ENCODE measurements at regions not wholly inside any gene's neighbourhood (a gene's known extent, or its start where the extent isn't known, plus 50 kb on each side); places are given as distances from the start of the nearest gene placed in this dataset.

- Mint-ChIP-seq H3K4me1 (peaks cover 24% of the 10 kb centered on the region), H3K4me3 (no peak overlapping the region), H3K36me3 (ENCODE audit: low read depth) (peaks cover 10% of the 10 kb centered on the region), H3K27ac (no peak overlapping the region), H3K9me3 (peaks cover 14% of the 10 kb centered on the region), H3K27me3 (no peaks in the 10 kb centered on the region)
- no peak for DNase-seq
- ChIA-PET POLR2A (no interaction called here), CTCF (no interaction called here)
Observed at GRCh38 chr15:85324202-85324601, 56.2 kb upstream of the AKAP13 start.

DNA sequence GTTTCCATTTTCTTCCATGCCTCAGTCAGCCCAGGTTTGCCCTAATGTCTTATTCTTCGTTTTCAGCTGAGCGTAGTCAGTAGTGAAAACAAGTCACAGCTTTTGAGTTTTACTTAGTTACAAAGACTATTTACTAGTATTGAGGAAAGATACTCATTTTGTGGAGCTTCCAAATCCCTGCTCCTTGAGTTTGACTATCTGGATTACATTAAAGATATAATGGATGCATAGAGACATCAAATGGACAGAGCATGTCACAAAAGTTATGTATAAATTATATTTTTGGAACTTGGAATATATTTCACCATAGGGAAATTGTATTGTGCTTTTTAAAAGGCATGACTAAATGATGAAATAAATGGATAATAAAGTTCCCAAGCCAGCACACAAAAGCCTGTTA lies 54.6 kb upstream of the AKAP13 start:
- Mint-ChIP-seq H3K27me3 (no peaks in the 10 kb centered on the region), H3K4me3 (no peak overlapping the region), H3K4me1 (peaks cover 33% of the 10 kb centered on the region), H3K36me3 (ENCODE audit: low read depth) (peaks cover 6% of the 10 kb centered on the region), H3K9me3 (peaks cover 9% of the 10 kb centered on the region), H3K27ac (no peak overlapping the region)
- no peak for DNase-seq
- CTCF ChIA-PET, result no interaction called here
- POLR2A ChIA-PET, result no interaction called here

GRCh38 chr15:85326291-85326690 lies 54.1 kb upstream of the AKAP13 start:
- peaks cover 9% of the 10 kb centered on the region for H3K36me3 Mint-ChIP-seq (ENCODE audit: low read depth)
- no peak for DNase-seq
- H3K27ac Mint-ChIP-seq, result no peak overlapping the region
- H3K27me3 Mint-ChIP-seq, result no peaks in the 10 kb centered on the region
- CTCF ChIA-PET, result interaction anchor here (1.0 to 2.1 kb wide), 2 partner anchors 13 to 30 kb away, joined by 4 to 7 read pairs; no protein-coding TSS in a partner anchor
- H3K4me1 Mint-ChIP-seq, result peaks cover 38% of the 10 kb centered on the region
- H3K4me3 Mint-ChIP-seq, result no peak overlapping the region
- H3K9me3 Mint-ChIP-seq, result peaks cover 8% of the 10 kb centered on the region
- POLR2A ChIA-PET, result interaction anchor here (1.4 to 6.8 kb wide), 3 partner anchors 8 to 88 kb away, joined by 3 to 132 read pairs (median 106); partner anchors contain the start of gene AKAP13

GRCh38 chr15:85327820-85328219 lies 52.6 kb upstream of the AKAP13 start:
- CTCF ChIA-PET, result interaction anchor here (0.6 to 5.4 kb wide), 9 partner anchors 11 to 502 kb away, joined by 3 to 86 read pairs (median 4); partner anchors contain the start of gene AKAP13
- Mint-ChIP-seq H3K4me3 (no peak overlapping the region), H3K9me3 (peaks cover 6% of the 10 kb centered on the region), H3K27ac (no peak overlapping the region), H3K27me3 (no peaks in the 10 kb centered on the region), H3K36me3 (ENCODE audit: low read depth) (peaks cover 5% of the 10 kb centered on the region), H3K4me1 (peaks cover 47% of the 10 kb centered on the region)
- POLR2A ChIA-PET, result interaction anchor here (1.4 to 6.8 kb wide), 5 partner anchors 10 to 254 kb away, joined by 3 to 132 read pairs (median 6); partner anchors contain the start of gene AKAP13
- DNase-seq, result no peak

GRCh38 chr15:85329561-85330422 lies 50.6 kb upstream of the AKAP13 start:
- ChIA-PET CTCF (interaction anchor here (0.9 to 5.4 kb wide), 24 partner anchors 9 to 373 kb away, joined by 3 to 86 read pairs (median 6); partner anchors contain the start of gene AKAP13), POLR2A (interaction anchor here (1.2 to 6.8 kb wide), 15 partner anchors 12 to 360 kb away, joined by 3 to 132 read pairs (median 8); partner anchors contain the start of gene AKAP13)
- H3K27me3 Mint-ChIP-seq, result no peaks in the 10 kb centered on the region
- H3K36me3 Mint-ChIP-seq (ENCODE audit: low read depth), result peaks cover 5% of the 10 kb centered on the region
- peaks cover 6% of the 10 kb centered on the region for H3K9me3 Mint-ChIP-seq
- peaks cover 47% of the 10 kb centered on the region for H3K4me1 Mint-ChIP-seq
- peak; percentile 53 for DNase-seq
- H3K27ac Mint-ChIP-seq, result peak overlapping the region; percentile 98
- peak overlapping the region; percentile 88 for H3K4me3 Mint-ChIP-seq

Measured in activated CD4-positive, alpha-beta memory T cell treated with anti-CD3 and anti-CD28 coated beads, Interleukin-2, amount 10 ng/mL, durations not matched to agents 7 days and 5 days (primary cell).